ENCODE measurements at regions not wholly inside any gene's neighbourhood (a gene's known extent, or its start where the extent isn't known, plus 50 kb on each side); places are given as distances from the start of the nearest gene placed in this dataset.

DNA sequence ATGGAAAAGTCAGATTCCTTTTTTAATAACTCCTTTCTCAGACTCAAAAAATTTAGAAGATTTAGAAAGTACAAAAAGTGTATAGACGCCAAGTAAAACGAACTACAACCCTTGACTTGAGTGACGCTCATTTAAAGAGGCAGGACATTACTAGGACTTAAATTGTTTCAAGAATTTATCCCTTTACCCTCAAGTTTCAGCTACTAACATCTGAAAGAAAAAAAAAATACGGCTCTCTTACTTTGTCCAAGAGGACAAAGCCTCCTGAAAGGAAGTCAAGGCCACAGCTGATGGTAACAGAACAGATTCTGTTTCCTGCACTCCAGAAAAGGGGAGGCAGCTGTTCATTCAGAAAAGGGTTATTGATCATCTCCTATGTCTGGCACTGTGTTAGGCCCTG, 57.6 kb upstream of the PKDCC start:
- no peak for DNase-seq (ENCODE audit: low spot score)

DNA sequence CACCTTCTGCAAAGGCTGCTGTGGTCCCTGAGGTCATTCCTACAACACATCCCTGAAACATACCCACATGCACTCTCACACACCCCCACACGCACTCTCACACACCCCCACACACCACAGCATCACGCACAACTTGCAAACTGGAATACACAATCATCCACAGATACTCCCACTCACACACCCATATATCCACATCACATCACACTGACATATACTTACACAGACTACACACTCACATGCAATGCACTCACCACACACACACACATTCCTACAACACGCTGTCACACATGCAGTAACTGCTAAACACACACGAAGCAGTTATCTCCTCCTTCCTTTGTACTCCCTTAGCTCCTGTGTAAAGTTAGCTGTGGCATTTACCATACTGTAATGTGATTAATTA, 57.1 kb upstream of the PKDCC start:
- DNase-seq (ENCODE audit: low spot score), result no peak

DNA sequence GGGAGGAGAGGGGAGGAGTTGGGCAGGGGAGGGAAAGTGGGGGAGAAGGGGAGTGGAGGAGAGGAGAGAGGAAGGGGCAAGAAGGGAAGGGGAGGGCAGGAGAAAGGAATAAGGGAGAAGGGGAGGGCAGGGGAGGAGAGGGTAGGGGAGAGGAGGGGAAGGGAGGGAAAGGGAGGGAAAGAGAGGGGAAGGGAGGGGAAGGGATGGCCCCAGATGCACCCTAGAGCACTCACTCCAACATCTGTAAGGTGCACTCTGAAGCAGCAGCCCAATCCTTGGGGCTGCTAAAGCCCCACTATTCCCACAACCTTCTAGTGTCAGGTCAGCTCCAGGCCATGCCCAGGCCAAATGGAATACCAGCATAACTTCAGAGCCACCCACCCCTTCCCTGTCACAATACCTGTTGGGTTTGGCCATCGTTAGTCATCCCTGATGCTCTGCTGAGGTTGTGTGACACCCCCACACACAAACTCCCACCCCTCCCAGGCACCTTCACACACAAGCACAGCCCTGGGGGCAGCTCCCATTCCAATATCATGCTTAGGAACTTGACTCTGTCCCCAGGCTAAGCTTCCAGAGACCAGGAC, 55.7 kb upstream of the PKDCC start:
- DNase-seq (ENCODE audit: low spot score), result no peak

DNA sequence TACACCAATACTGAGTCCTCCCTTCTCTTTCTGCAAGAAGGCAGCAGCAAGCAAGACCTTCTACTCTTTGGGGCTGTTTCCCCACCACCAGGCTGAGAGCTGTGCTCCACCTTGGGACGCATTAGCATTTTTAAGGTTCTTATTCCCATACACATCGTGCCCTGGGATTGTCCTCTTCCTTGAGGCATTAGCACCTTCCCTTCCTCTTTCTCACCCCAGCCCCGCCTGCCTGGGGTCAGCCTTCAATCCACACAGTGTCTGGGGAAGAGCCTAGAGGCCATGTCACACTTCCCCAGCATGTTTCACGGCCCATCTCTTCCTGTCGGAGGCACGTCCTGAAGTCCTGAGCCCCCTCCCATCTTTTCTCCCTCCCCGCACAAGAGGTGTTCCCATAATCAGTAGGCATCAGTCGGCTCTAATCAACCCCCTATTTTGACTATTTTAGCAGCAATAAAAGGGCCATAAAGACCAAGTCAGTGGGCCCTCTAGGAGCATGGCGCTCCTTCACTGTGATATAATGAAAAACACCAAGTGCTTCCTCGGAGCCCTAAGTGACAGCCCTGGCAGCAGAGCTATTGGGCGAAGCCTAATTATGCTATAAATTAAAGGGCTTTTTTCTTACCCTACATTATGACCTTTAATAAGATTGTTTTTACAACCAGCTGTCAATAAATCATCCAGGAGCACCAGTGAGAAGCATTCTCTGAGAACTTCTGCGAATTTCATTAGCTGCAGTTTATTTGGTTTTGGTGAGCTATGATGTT, 55.0 kb upstream of the PKDCC start:
- DNase-seq (ENCODE audit: low spot score), result no peak

GRCh38 chr2:41993435-41993925, 54.3 kb upstream of the PKDCC start:
- no peak for DNase-seq (ENCODE audit: low spot score)

- DNase-seq (ENCODE audit: low spot score), result no peak
These were observed 53.6 kb upstream of the PKDCC start for GRCh38 chr2:41994233-41994637.

DNA sequence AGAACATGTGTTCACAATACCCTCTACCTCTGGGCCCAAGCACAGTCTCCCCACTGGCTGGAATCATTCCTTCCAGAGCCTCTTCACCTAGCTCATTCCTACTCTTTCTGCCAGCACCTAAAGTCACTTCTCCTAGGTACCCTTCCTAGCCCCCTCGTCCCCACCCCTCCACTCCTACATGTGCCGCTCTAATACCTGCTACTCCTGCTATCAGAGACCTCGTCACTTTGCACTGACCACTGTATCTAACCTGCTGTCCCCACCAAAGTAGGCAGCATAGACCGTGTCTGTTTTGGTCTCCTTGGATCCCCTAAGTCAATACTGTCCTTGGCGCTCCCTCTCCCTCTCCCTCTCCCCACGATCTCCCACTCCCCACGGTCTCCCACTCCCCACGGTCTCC, 53.2 kb upstream of the PKDCC start:
- no peak for DNase-seq (ENCODE audit: low spot score)

- DNase-seq (ENCODE audit: low spot score), result no peak
These were observed 50.3 kb upstream of the PKDCC start for GRCh38 chr2:41997561-41997960.
